Ascending aorta (tissue), 2 donors: ENCODE measurements at regions not wholly inside any gene's neighbourhood (a gene's known extent, or its start where the extent isn't known, plus 50 kb on each side); places are given as distances from the start of the nearest gene placed in this dataset.
"Not testable (repeated sequence)": the region's sequence is repeated elsewhere in the genome, so short reads cannot be mapped to it uniquely, and the experiment has no call there.

Experiments used
- DNase-seq, 2 donors: peaks; one replicate each; pipeline ENCODE4 v3.0.0-alpha.2; 2019; ENCODE audit warnings: low spot score in 2 of 2
- H3K27ac ChIP-seq, 2 donors: fragments of 200-600 bp; sonication (generic); one replicate each; pipeline ENCODE4 v1.5.1; 2016 to 2017; ENCODE audit warnings: mild to moderate bottlenecking in 1 of 2
- H3K27me3 ChIP-seq: fragments of 200-600 bp; sonication (generic); one replicate; pipeline ENCODE4 v1.5.1; 2017
- H3K36me3 ChIP-seq, 2 donors: fragments of 200-600 bp; sonication (generic); one replicate each; pipeline ENCODE4 v1.5.1; 2016
- H3K4me1 ChIP-seq, 2 donors: fragments of 200-600 bp; sonication (generic); one replicate each; pipeline ENCODE4 v1.5.1; 2016 to 2017; ENCODE audit warnings: mild to moderate bottlenecking in 1 of 2
- H3K4me3 ChIP-seq, 2 donors: fragments of 200-600 bp; sonication (generic); one replicate each; pipeline ENCODE4 v1.5.1; 2016 to 2017; ENCODE audit warnings: mild to moderate bottlenecking in 1 of 2
- H3K9me3 ChIP-seq, 2 donors: fragments of 200-600 bp; sonication (generic); one replicate each; pipeline ENCODE4 v1.5.1; 2016
- CTCF ChIP-seq, 3 experiments: fragments of 200-600 bp in 2 of 3; fragments of 450-650 bp in 1 of 3; sonication (generic) in 2 of 3; IDR thresholded peaks; one replicate each; pipeline ENCODE4 v1.5.1; 2016 to 2019; ENCODE audit warnings: antibody characterized with exemption in 3 of 3, mild to moderate bottlenecking in 1 of 3, moderate library complexity in 1 of 3
- intact Hi-C: fragments of 100-400 bp; cut with DNase I; formaldehyde crosslinking; loops from one replicate; pipeline ENCODE4 v1.15.1; 2023

DNA sequence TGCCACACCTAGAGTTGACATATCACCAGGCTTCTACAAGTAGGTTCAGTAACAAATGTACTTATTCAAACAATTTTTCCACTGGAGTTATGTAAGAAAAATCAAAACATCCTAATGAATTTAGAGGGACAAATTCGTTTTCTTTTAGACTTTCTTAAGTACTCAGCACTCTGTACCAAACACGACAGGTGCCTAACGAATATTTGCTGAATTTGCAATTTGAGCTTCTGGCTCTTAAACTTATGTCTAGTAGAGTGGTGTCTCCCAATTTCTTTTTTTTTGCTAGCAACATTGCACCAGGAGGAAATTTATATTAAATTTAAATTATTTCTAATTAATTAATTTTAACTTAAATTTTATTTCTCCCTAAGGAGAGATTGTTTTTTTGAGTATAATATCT lies 397.0 kb downstream of the CNTN3 start:
- H3K36me3 ChIP-seq = no peaks in the 10 kb centered on the region
- H3K9me3 ChIP-seq = no peaks in the 10 kb centered on the region
- H3K4me1 ChIP-seq = no peaks in the 10 kb centered on the region
- no peak overlapping the region for H3K4me3 ChIP-seq
- H3K27ac ChIP-seq = no peak overlapping the region
- no peak for TF ChIP-seq CTCF (IDR thresholded peaks at IDR 0.05)
- H3K27me3 ChIP-seq = no peaks in the 10 kb centered on the region
- intact Hi-C loops = no loop called here
- DNase-seq = no peak

GRCh38 chr3:74214286-74214685 lies 400.2 kb downstream of the CNTN3 start:
- H3K36me3 ChIP-seq = no peaks in the 10 kb centered on the region
- intact Hi-C loops = no loop called here
- no peak overlapping the region for H3K4me3 ChIP-seq
- H3K27me3 ChIP-seq = no peaks in the 10 kb centered on the region
- no peak for TF ChIP-seq CTCF (IDR thresholded peaks at IDR 0.05)
- H3K27ac ChIP-seq = no peak overlapping the region
- no peaks in the 10 kb centered on the region for H3K9me3 ChIP-seq
- H3K4me1 ChIP-seq = no peaks in the 10 kb centered on the region
- DNase-seq = no peak

- H3K9me3 ChIP-seq = no peaks in the 10 kb centered on the region
- H3K4me1 ChIP-seq = no peaks in the 10 kb centered on the region
- no peak overlapping the region for H3K4me3 ChIP-seq
- TF ChIP-seq CTCF (IDR thresholded peaks at IDR 0.05) = no peak
- no peaks in the 10 kb centered on the region for H3K36me3 ChIP-seq
- H3K27ac ChIP-seq = no peak overlapping the region
- intact Hi-C loops = no loop called here
- DNase-seq = no peak
- H3K27me3 ChIP-seq = no peaks in the 10 kb centered on the region
These were observed 403.7 kb downstream of the CNTN3 start for GRCh38 chr3:74210739-74211138.

- no peak for DNase-seq
- H3K27me3 ChIP-seq = no peaks in the 10 kb centered on the region
- intact Hi-C loops = no loop called here
- H3K9me3 ChIP-seq = no peaks in the 10 kb centered on the region
- no peaks in the 10 kb centered on the region for H3K36me3 ChIP-seq
- H3K4me1 ChIP-seq = no peaks in the 10 kb centered on the region
- H3K27ac ChIP-seq = no peak overlapping the region
- H3K4me3 ChIP-seq = no peak overlapping the region
- no peak for TF ChIP-seq CTCF (IDR thresholded peaks at IDR 0.05)
These were observed 413.5 kb downstream of the CNTN3 start for GRCh38 chr3:74200952-74201351.

DNA sequence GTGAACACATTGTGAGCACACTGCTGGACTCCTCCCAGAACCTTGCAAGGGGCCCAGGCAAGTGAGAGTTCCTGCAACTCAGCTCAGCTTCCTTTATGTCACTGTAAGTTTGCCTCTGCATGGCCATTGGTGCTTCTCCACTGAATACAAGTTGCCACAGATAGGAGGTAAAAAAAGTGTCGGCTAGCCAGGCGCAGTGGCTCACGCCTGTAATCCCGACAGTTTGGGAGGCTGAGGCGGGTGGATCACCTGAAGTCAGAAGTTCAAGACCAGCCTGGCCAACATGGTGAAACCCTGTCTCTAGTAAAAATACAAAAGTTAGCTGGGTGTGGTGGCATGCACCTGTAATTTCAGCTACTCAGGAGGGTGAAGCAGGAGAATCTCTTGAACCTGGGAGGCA lies 435.8 kb downstream of the CNTN3 start:
- H3K36me3 ChIP-seq, H3K9me3 ChIP-seq, intact Hi-C loops, H3K4me3 ChIP-seq, H3K27ac ChIP-seq, H3K4me1 ChIP-seq, H3K27me3 ChIP-seq, DNase-seq: not testable (repeated sequence)

DNA sequence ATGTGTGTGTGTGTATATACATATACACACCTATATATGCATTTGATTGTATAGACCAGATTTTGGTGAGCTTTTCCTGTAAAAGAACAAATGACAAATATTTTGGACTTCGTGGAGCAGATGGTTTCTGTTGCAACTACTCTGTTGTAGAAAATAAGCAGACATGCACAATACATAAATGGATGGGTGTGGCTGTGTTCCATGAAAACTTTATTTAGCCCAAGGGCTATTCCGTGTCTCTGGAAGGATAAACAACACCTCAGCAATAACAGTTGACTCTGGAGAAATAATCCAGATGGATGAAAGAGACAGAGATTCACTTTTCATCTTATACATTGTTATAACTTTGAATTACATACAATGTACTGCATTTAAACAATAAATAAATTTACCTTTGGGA lies 441.4 kb downstream of the CNTN3 start:
- H3K36me3 ChIP-seq = no peaks in the 10 kb centered on the region
- H3K9me3 ChIP-seq = no peaks in the 10 kb centered on the region
- no peak overlapping the region for H3K4me3 ChIP-seq
- H3K4me1 ChIP-seq = no peaks in the 10 kb centered on the region
- TF ChIP-seq CTCF (IDR thresholded peaks at IDR 0.05) = no peak
- no peaks in the 10 kb centered on the region for H3K27me3 ChIP-seq
- no peak overlapping the region for H3K27ac ChIP-seq
- DNase-seq = no peak
- intact Hi-C loops = no loop called here
